ENCODE measurements at regions not wholly inside any gene's neighbourhood (a gene's known extent, or its start where the extent isn't known, plus 50 kb on each side); places are given as distances from the start of the nearest gene placed in this dataset.

GRCh38 chr17:79371984-79372383 is 238.9 kb downstream of the RBFOX3 start:
- TF ChIP-seq CTCF (optimal IDR thresholded peaks at IDR 0.05 in 1 of 3, IDR thresholded peaks at IDR 0.05 in 1 of 3, conservative IDR thresholded peaks at IDR 0.05 in 1 of 3; ENCODE audit: extremely low read depth in 1 of 3, insufficient read depth in 2 of 3, low read length in 3 of 3) (no peak), EZH2 (IDR thresholded peaks at IDR 0.05; ENCODE audit: low read length) (no peak)

Data from keratinocyte (primary cell).